GM12878 (cell line): ENCODE measurements at regions not wholly inside any gene's neighbourhood (a gene's known extent, or its start where the extent isn't known, plus 50 kb on each side); places are given as distances from the start of the nearest gene placed in this dataset.

Source experiments
- ATAC-seq: fragments of 200-7000 bp; cut with Tn5 transposase; 3 replicates; pipeline ENCODE4 v1.9.1; 2020; ENCODE audit warnings: mild to moderate bottlenecking, moderate library complexity
- BruUV-seq: library from RNA; stranded (reverse); fragments of 400-500 nt; replicated peaks from 2 replicates; lab custom pipeline; 2021; lab: Mats Ljungman, UMichigan
- CTCF ChIA-PET: fragments of 300-600 bp; sonication (Branson Sonifier 250); formaldehyde crosslinking; extraction: SDS; loops from one replicate; lab custom pipeline; 2021; ENCODE audit warnings: inconsistent platforms; lab: Yijun Ruan, JAX
- POLR2A ChIA-PET: fragments of 350-600 bp; formaldehyde crosslinking; extraction: SDS; loops from one replicate; lab custom pipeline; 2021; ENCODE audit warnings: inconsistent platforms; lab: Charles Lee
- RAD21 ChIA-PET: fragments of 300-600 bp; sonication (Branson Sonifier 250); formaldehyde crosslinking; loops from one replicate; lab custom pipeline; 2023; ENCODE audit warnings: antibody characterized with exemption; ENCODE audit not compliant: unreplicated experiment; lab: Charles Lee
- SMC1A ChIA-PET: fragments of 300-600 bp; sonication (Branson Sonifier 250); formaldehyde crosslinking; loops from one replicate; lab custom pipeline; 2023; ENCODE audit not compliant: unreplicated experiment, uncharacterized antibody; lab: Charles Lee
- DNase-seq: peaks from one replicate; pipeline ENCODE4 v3.0.0-alpha.2; 2011; ENCODE audit warnings: low read depth, low spot score
- FAIRE-seq: peaks from 3 replicates; lab custom pipeline; 2011; peaks lifted over from hg19 to GRCh38; lab: Jason Lieb, UNC
- H2AFZ ChIP-seq: 2 replicates; pipeline ENCODE4 v1.6.0; 2011; ENCODE audit warnings: low read depth, low read length, control low read depth; ENCODE audit not compliant: control insufficient read depth
- H3K27ac ChIP-seq: 2 replicates; pipeline ENCODE4 v1.5.1; 2011; ENCODE audit warnings: control low read depth; ENCODE audit not compliant: control insufficient read depth, insufficient read depth
- H3K27me3 ChIP-seq, 2 experiments: replicated peaks in 1 of 2; 2 replicates each; pipeline versions ENCODE4 v1.6.0 to v1.6.1; 2011; ENCODE audit warnings: low read length in 1 of 2; ENCODE audit not compliant: control insufficient read depth in 2 of 2, insufficient read depth in 2 of 2
- H3K36me3 ChIP-seq, 2 experiments: 2 replicates each; pipeline ENCODE4 v1.5.1; 2011; ENCODE audit warnings: low read length in 1 of 2; ENCODE audit not compliant: control insufficient read depth in 2 of 2, insufficient read depth in 2 of 2
- H3K4me1 ChIP-seq: 2 replicates; pipeline ENCODE4 v1.6.1; 2011; ENCODE audit warnings: mild to moderate bottlenecking, low read length, moderate library complexity, mixed read lengths; ENCODE audit not compliant: control insufficient read depth, insufficient read depth
- H3K4me2 ChIP-seq: 2 replicates; pipeline ENCODE4 v1.6.0; 2011; ENCODE audit warnings: control low read depth; ENCODE audit not compliant: control insufficient read depth, insufficient read depth
- H3K4me3 ChIP-seq: fragments of 200-600 bp; sonication (generic); 2 replicates; pipeline ENCODE4 v1.5.1; 2016
- H3K79me2 ChIP-seq: 2 replicates; pipeline ENCODE4 v1.6.0; 2011; ENCODE audit warnings: low read length; ENCODE audit not compliant: control insufficient read depth, insufficient read depth
- H3K9ac ChIP-seq: 2 replicates; pipeline ENCODE4 v1.8.0; 2011; ENCODE audit warnings: low read length, control low read depth, mixed read lengths; ENCODE audit not compliant: control insufficient read depth, insufficient read depth
- H3K9me3 ChIP-seq: replicated peaks from 3 replicates; pipeline ENCODE4 v1.5.1; 2011; ENCODE audit warnings: mild to moderate bottlenecking, low read length; ENCODE audit not compliant: control insufficient read depth, insufficient read depth
- H4K20me1 ChIP-seq: 2 replicates; pipeline ENCODE4 v1.6.0; 2011; ENCODE audit not compliant: control insufficient read depth, insufficient read depth
- FOXK2 ChIP-seq: fragments of 450-650 bp; IDR thresholded peaks from 2 replicates; pipeline ENCODE4 v1.6.1; 2017; ENCODE audit warnings: mild to moderate bottlenecking, moderate library complexity
- KLF5 ChIP-seq: fragments of 450-650 bp; IDR thresholded peaks from 2 replicates; pipeline ENCODE4 v1.6.1; 2014; ENCODE audit warnings: mild to moderate bottlenecking; ENCODE audit not compliant: partially characterized antibody
- POLR2AphosphoS5 ChIP-seq: IDR thresholded peaks from 2 replicates; pipeline ENCODE4 v1.6.1; 2011; ENCODE audit warnings: mild to moderate bottlenecking, low read length, inconsistent platforms
- SPI1 ChIP-seq: IDR thresholded peaks from 2 replicates; pipeline ENCODE4 v1.6.1; 2011; ENCODE audit warnings: low read depth, mild to moderate bottlenecking, low read length, moderate library complexity, borderline replicate concordance; ENCODE audit not compliant: insufficient read depth
- ZNF622 ChIP-seq: fragments of 450-650 bp; IDR thresholded peaks from 2 replicates; pipeline ENCODE4 v1.6.1; 2017; ENCODE audit warnings: mild to moderate bottlenecking, inconsistent platforms
- WGBS: methylation state at CpG from one replicate; pipeline ENCODE4 v1.1.6; 2016; ENCODE audit warnings: low lambda C conversion rate; ENCODE audit not compliant: insufficient replicate concordance, insufficient coverage; ENCODE audit errors: missing lambda C conversion rate; 5-methylcytosine and 5-hydroxymethylcytosine counted together
- in situ Hi-C: fragments of 300-500 bp; cut with MboI; formaldehyde crosslinking; loops from 9 replicates; pipeline ENCODE4 v1.14.3; 2018; ENCODE audit warnings: mixed read lengths
- intact Hi-C: fragments of 100-400 bp; cut with micrococcal nuclease; formaldehyde crosslinking; loops from one replicate; pipeline ENCODE4 v1.14.2; 2022; ENCODE audit not compliant: unreplicated experiment
- TF ChIP-seq, protein P1 (sequence below): fragments of 450-650 bp; formaldehyde crosslinking; IDR thresholded peaks from 2 replicates; pipeline ENCODE4 v1.4.0; 2022; ENCODE audit warnings: mild to moderate bottlenecking, moderate library complexity
- TF ChIP-seq, protein P2 (sequence below): fragments of 450-650 bp; formaldehyde crosslinking; IDR thresholded peaks from 2 replicates; pipeline ENCODE4 v1.5.0; 2022; ENCODE audit warnings: mild to moderate bottlenecking, missing genetic modification characterization

DNA sequence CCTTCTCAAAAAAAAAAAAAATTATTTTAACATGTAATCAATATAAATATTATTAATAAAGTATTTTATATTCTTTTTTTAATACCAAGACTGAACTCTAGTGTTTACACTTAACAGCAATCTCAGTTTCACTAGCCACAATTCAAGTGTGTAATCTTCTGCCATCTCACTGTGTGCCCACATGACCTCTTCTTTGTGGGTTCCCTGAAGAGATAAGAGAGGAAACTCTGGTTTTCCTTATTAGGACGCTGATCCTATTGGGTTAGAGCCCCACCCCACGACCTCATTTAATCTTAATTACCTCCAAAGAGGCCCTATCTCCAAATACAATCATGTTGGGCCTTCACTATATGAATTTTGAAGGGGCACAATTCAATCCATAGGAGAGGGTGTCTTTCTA lies 177.6 kb downstream of the STK31 start:
- TF ChIP-seq ZNF622 (no peak), KLF5 (no peak), POLR2AphosphoS5 (no peak), FOXK2 (no peak), SPI1 (no peak)
- TF ChIP-seq, protein P1, sequence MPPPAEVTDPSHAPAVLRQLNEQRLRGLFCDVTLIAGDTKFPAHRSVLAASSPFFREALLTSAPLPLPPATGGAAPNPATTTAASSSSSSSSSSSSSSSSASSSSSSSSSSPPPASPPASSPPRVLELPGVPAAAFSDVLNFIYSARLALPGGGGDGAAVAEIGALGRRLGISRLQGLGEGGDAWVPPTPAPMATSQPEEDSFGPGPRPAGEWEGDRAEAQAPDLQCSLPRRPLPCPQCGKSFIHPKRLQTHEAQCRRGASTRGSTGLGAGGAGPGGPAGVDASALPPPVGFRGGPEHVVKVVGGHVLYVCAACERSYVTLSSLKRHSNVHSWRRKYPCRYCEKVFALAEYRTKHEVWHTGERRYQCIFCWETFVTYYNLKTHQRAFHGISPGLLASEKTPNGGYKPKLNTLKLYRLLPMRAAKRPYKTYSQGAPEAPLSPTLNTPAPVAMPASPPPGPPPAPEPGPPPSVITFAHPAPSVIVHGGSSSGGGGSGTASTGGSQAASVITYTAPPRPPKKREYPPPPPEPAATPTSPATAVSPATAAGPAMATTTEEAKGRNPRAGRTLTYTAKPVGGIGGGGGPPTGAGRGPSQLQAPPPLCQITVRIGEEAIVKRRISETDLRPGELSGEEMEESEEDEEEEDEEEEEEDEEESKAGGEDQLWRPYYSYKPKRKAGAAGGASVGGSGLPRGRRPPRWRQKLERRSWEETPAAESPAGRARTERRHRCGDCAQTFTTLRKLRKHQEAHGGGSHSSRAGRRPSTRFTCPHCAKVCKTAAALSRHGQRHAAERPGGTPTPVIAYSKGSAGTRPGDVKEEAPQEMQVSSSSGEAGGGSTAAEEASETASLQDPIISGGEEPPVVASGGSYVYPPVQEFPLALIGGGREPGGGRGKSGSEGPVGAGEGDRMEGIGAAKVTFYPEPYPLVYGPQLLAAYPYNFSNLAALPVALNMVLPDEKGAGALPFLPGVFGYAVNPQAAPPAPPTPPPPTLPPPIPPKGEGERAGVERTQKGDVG (CRISPR knock-in tag) = no peak
- TF ChIP-seq, protein P2, sequence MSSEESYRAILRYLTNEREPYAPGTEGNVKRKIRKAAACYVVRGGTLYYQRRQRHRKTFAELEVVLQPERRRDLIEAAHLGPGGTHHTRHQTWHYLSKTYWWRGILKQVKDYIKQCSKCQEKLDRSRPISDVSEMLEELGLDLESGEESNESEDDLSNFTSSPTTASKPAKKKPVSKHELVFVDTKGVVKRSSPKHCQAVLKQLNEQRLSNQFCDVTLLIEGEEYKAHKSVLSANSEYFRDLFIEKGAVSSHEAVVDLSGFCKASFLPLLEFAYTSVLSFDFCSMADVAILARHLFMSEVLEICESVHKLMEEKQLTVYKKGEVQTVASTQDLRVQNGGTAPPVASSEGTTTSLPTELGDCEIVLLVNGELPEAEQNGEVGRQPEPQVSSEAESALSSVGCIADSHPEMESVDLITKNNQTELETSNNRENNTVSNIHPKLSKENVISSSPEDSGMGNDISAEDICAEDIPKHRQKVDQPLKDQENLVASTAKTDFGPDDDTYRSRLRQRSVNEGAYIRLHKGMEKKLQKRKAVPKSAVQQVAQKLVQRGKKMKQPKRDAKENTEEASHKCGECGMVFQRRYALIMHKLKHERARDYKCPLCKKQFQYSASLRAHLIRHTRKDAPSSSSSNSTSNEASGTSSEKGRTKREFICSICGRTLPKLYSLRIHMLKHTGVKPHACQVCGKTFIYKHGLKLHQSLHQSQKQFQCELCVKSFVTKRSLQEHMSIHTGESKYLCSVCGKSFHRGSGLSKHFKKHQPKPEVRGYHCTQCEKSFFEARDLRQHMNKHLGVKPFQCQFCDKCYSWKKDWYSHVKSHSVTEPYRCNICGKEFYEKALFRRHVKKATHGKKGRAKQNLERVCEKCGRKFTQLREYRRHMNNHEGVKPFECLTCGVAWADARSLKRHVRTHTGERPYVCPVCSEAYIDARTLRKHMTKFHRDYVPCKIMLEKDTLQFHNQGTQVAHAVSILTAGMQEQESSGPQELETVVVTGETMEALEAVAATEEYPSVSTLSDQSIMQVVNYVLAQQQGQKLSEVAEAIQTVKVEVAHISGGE = no peak
- POLR2A ChIA-PET = no interaction called here

More for the DNA sequence above, 177.6 kb downstream of the STK31 start:
- Histone ChIP-seq H3K4me2 (no peak overlapping the region), H3K27me3 (no peaks in the 10 kb centered on the region), H2AFZ (no peak overlapping the region), H3K36me3 (no peaks in the 10 kb centered on the region), H3K9ac (no peak overlapping the region), H3K4me1 (no peaks in the 10 kb centered on the region), H4K20me1 (no peaks in the 10 kb centered on the region), H3K27ac (no peak overlapping the region), H3K4me3 (no peak overlapping the region), H3K79me2 (no peaks in the 10 kb centered on the region), H3K9me3 (no peaks in the 10 kb centered on the region)
- CTCF ChIA-PET = no interaction called here
- no TSS peak for BruUV-seq
- intact Hi-C loops (no loop called here), in situ Hi-C loops (no loop called here)
- RAD21 ChIA-PET = no interaction called here
- ATAC-seq (no peak), DNase-seq (no peak), FAIRE-seq (no peak)
- SMC1A ChIA-PET = no interaction called here
- 0% methylated on average over 2 of the region's 2 CpGs for WGBS
